ENCODE measurements at regions not wholly inside any gene's neighbourhood (a gene's known extent, or its start where the extent isn't known, plus 50 kb on each side); places are given as distances from the start of the nearest gene placed in this dataset.

GRCh38 chr10:69692891-69693290 lies 62.8 kb downstream of the FAM241B start:
- TF ChIP-seq CTCF (IDR thresholded peaks at IDR 0.05) (no peak), REST (IDR thresholded peaks at IDR 0.05; ENCODE audit: insufficient read depth in 1 of 2, low read depth in 2 of 2, low read length in 1 of 2) (no peak), TCF7L2 (IDR thresholded peaks at IDR 0.05; ENCODE audit: low read depth, low read length) (no peak)

Data from Panc1 (cell line).